Smooth muscle cell (in vitro differentiated cells): ENCODE measurements at regions not wholly inside any gene's neighbourhood (a gene's known extent, or its start where the extent isn't known, plus 50 kb on each side); places are given as distances from the start of the nearest gene placed in this dataset.

Source experiments
- DNase-seq: peaks from one replicate; lab custom pipeline; 2025; ENCODE audit not compliant: unreplicated experiment; lab: John Stamatoyannopoulos, UW
- H2AFZ ChIP-seq: fragments of 200-600 bp; sonication (generic); 2 replicates; pipeline ENCODE4 v1.6.0; 2016; ENCODE audit warnings: antibody characterized with exemption, low read depth, mild to moderate bottlenecking
- H3F3A ChIP-seq: fragments of 200-600 bp; sonication (generic); 2 replicates; pipeline ENCODE4 v1.6.0; 2017; ENCODE audit warnings: antibody characterized with exemption, low read depth
- H3K27ac ChIP-seq: fragments of 200-600 bp; sonication (generic); 2 replicates; pipeline ENCODE4 v1.5.1; 2016; ENCODE audit warnings: low read depth, mild to moderate bottlenecking
- H3K27me3 ChIP-seq: fragments of 200-600 bp; sonication (generic); 2 replicates; pipeline ENCODE4 v1.6.1; 2016; ENCODE audit warnings: low read depth, mild to moderate bottlenecking
- H3K36me3 ChIP-seq: fragments of 200-600 bp; sonication (generic); 2 replicates; pipeline ENCODE4 v1.5.1; 2016; ENCODE audit warnings: low read depth
- H3K4me1 ChIP-seq: fragments of 200-600 bp; sonication (generic); 2 replicates; pipeline ENCODE4 v1.5.1; 2016; ENCODE audit warnings: low read depth
- H3K4me2 ChIP-seq: fragments of 200-600 bp; sonication (generic); 2 replicates; pipeline ENCODE4 v1.6.0; 2016; ENCODE audit warnings: mild to moderate bottlenecking
- H3K4me3 ChIP-seq: fragments of 200-600 bp; sonication (generic); 2 replicates; pipeline ENCODE4 v1.5.1; 2016; ENCODE audit warnings: mild to moderate bottlenecking
- H3K79me2 ChIP-seq: fragments of 200-600 bp; sonication (generic); 2 replicates; pipeline ENCODE4 v1.6.0; 2016; ENCODE audit warnings: low read depth, mild to moderate bottlenecking
- H3K9ac ChIP-seq: fragments of 200-600 bp; sonication (generic); 2 replicates; pipeline ENCODE4 v1.6.0; 2016; ENCODE audit warnings: low read depth
- H3K9me3 ChIP-seq: fragments of 200-600 bp; sonication (generic); replicated peaks from 2 replicates; pipeline ENCODE4 v1.5.1; 2016; ENCODE audit warnings: low read depth
- H4K20me1 ChIP-seq: fragments of 200-600 bp; sonication (generic); 2 replicates; pipeline ENCODE4 v1.6.0; 2016; ENCODE audit warnings: low read depth
- CTCF ChIP-seq: fragments of 200-600 bp; sonication (generic); IDR thresholded peaks from 2 replicates; pipeline ENCODE4 v1.5.1; 2017; ENCODE audit warnings: borderline replicate concordance, mild to moderate bottlenecking, antibody characterized with exemption; ENCODE audit not compliant: insufficient read depth, poor library complexity, severe bottlenecking
- whole genome bisulfite sequencing: methylation state at CpG from one replicate; pipeline ENCODE4 v1.1.7; 2016; ENCODE audit warnings: low lambda C conversion rate; 5-methylcytosine and 5-hydroxymethylcytosine counted together

GRCh38 chr17:22505660-22506059, 813.3 kb downstream of the KCNJ18 start:
- H3K4me2 ChIP-seq: no peak overlapping the region
- H3K4me3 ChIP-seq: no peak overlapping the region
- H2AFZ ChIP-seq: no peak overlapping the region
- H3K27me3 ChIP-seq: no peaks in the 10 kb centered on the region
- no peaks in the 10 kb centered on the region for H3K36me3 ChIP-seq
- H3F3A ChIP-seq: no peaks in the 10 kb centered on the region
- no peak for DNase-seq
- no peaks in the 10 kb centered on the region for H3K4me1 ChIP-seq
- no peaks in the 10 kb centered on the region for H3K79me2 ChIP-seq
- no peak overlapping the region for H3K27ac ChIP-seq
- no peaks in the 10 kb centered on the region for H4K20me1 ChIP-seq
- no peak overlapping the region for H3K9ac ChIP-seq
- no peak for TF ChIP-seq CTCF
- WGBS: 87% methylated on average over 10 of the region's 10 CpGs
- H3K9me3 ChIP-seq: peaks cover 4% of the 10 kb centered on the region

GRCh38 chr17:22506231-22506630, 813.9 kb downstream of the KCNJ18 start:
- Histone ChIP-seq H3K27ac (no peak overlapping the region), H3K4me2 (no peak overlapping the region), H3K9ac (no peak overlapping the region), H3K27me3 (no peaks in the 10 kb centered on the region), H3F3A (no peaks in the 10 kb centered on the region), H3K4me3 (no peak overlapping the region), H3K9me3 (peaks cover 4% of the 10 kb centered on the region), H3K79me2 (no peaks in the 10 kb centered on the region), H2AFZ (no peak overlapping the region), H3K4me1 (no peaks in the 10 kb centered on the region), H3K36me3 (no peaks in the 10 kb centered on the region), H4K20me1 (no peaks in the 10 kb centered on the region)
- 87% methylated on average over 22 of the region's 23 CpGs for WGBS
- no peak for TF ChIP-seq CTCF
- no peak for DNase-seq

- no peak overlapping the region for H3K9ac ChIP-seq
- no peaks in the 10 kb centered on the region for H3K27me3 ChIP-seq
- peaks cover 4% of the 10 kb centered on the region for H3K9me3 ChIP-seq
- 81% methylated on average over 7 of the region's 7 CpGs for WGBS
- H3K79me2 ChIP-seq: no peaks in the 10 kb centered on the region
- DNase-seq: no peak
- H3K4me1 ChIP-seq: no peaks in the 10 kb centered on the region
- no peak overlapping the region for H3K4me2 ChIP-seq
- no peaks in the 10 kb centered on the region for H3F3A ChIP-seq
- TF ChIP-seq CTCF: no peak
- H3K4me3 ChIP-seq: no peak overlapping the region
- H3K27ac ChIP-seq: no peak overlapping the region
- H4K20me1 ChIP-seq: no peaks in the 10 kb centered on the region
- no peaks in the 10 kb centered on the region for H3K36me3 ChIP-seq
- no peak overlapping the region for H2AFZ ChIP-seq
Observed at GRCh38 chr17:22506861-22507260, 814.5 kb downstream of the KCNJ18 start.

GRCh38 chr17:22507823-22508222, 815.5 kb downstream of the KCNJ18 start:
- H3K36me3 ChIP-seq: no peaks in the 10 kb centered on the region
- DNase-seq: no peak
- no peaks in the 10 kb centered on the region for H4K20me1 ChIP-seq
- no peak for TF ChIP-seq CTCF
- no peak overlapping the region for H3K4me3 ChIP-seq
- H2AFZ ChIP-seq: no peak overlapping the region
- no peaks in the 10 kb centered on the region for H3K79me2 ChIP-seq
- H3K9ac ChIP-seq: no peak overlapping the region
- no peak overlapping the region for H3K27ac ChIP-seq
- no peaks in the 10 kb centered on the region for H3K4me1 ChIP-seq
- H3K4me2 ChIP-seq: no peak overlapping the region
- H3F3A ChIP-seq: no peaks in the 10 kb centered on the region
- H3K27me3 ChIP-seq: no peaks in the 10 kb centered on the region
- H3K9me3 ChIP-seq: peaks cover 4% of the 10 kb centered on the region
- 52% methylated on average over 5 of the region's 5 CpGs for WGBS
